Activated CD8-positive, alpha-beta T cell treated with anti-CD3 and anti-CD28 coated beads, Interleukin-2, amount 10 ng/mL, durations not matched to agents 7 days and 5 days (primary cell): ENCODE measurements at regions not wholly inside any gene's neighbourhood (a gene's known extent, or its start where the extent isn't known, plus 50 kb on each side); places are given as distances from the start of the nearest gene placed in this dataset.

Experiments
- ATAC-seq: fragments of 150-1000 bp; cut with Tn5 transposase; one replicate; pipeline ENCODE4 v1.10.0; 2021; ENCODE audit warnings: moderate library complexity
- CTCF ChIA-PET: fragments of 350-600 bp; sonication (Branson Sonifier 250); formaldehyde crosslinking; loops from one replicate; lab custom pipeline; 2021; ENCODE audit warnings: antibody characterized with exemption; lab: Charles Lee
- POLR2A ChIA-PET: fragments of 350-600 bp; sonication (Branson Sonifier 250); formaldehyde crosslinking; loops from one replicate; lab custom pipeline; 2021; ENCODE audit warnings: antibody characterized with exemption; lab: Charles Lee
- DNase-seq: peaks from one replicate; pipeline ENCODE4 v3.0.0-alpha.2; 2020
- H3K27ac Mint-ChIP-seq: one replicate; pipeline ENCODE4 v1.8.0; 2021; ENCODE audit warnings: mild to moderate bottlenecking, mixed read lengths
- H3K27me3 Mint-ChIP-seq: one replicate; pipeline ENCODE4 v1.8.0; 2021; ENCODE audit warnings: low read depth, mixed read lengths
- H3K36me3 Mint-ChIP-seq: one replicate; pipeline ENCODE4 v1.8.0; 2021; ENCODE audit warnings: low read depth, mixed read lengths
- H3K4me1 Mint-ChIP-seq: one replicate; pipeline ENCODE4 v1.8.0; 2021; ENCODE audit warnings: low read depth, mixed read lengths
- H3K4me3 Mint-ChIP-seq: one replicate; pipeline ENCODE4 v1.8.0; 2021; ENCODE audit warnings: mild to moderate bottlenecking, mixed read lengths
- H3K9me3 Mint-ChIP-seq: one replicate; pipeline ENCODE4 v1.8.0; 2022; ENCODE audit warnings: mixed read lengths; ENCODE audit not compliant: insufficient read depth

- Mint-ChIP-seq H3K9me3 (peaks cover 4% of the 10 kb centered on the region), H3K4me1 (no peaks in the 10 kb centered on the region), H3K27me3 (no peaks in the 10 kb centered on the region), H3K36me3 (no peaks in the 10 kb centered on the region), H3K27ac (no peak overlapping the region), H3K4me3 (no peak overlapping the region)
- DNase-seq = no peak
- ChIA-PET CTCF (no interaction called here), POLR2A (no interaction called here)
- ATAC-seq = no peak
These were observed 1204.9 kb upstream of the LRRTM3 start for GRCh38 chr10:65720901-65721300.

GRCh38 chr10:65723525-65723924 lies 1202.3 kb upstream of the LRRTM3 start:
- ATAC-seq (no peak), DNase-seq (no peak)
- no peaks in the 10 kb centered on the region for H3K27me3 Mint-ChIP-seq
- POLR2A ChIA-PET = no interaction called here
- no peak overlapping the region for H3K4me3 Mint-ChIP-seq
- H3K36me3 Mint-ChIP-seq = no peaks in the 10 kb centered on the region
- CTCF ChIA-PET = no interaction called here
- no peak overlapping the region for H3K27ac Mint-ChIP-seq
- H3K9me3 Mint-ChIP-seq = peaks cover 4% of the 10 kb centered on the region
- no peaks in the 10 kb centered on the region for H3K4me1 Mint-ChIP-seq

- H3K27ac Mint-ChIP-seq = no peak overlapping the region
- ChIA-PET CTCF (no interaction called here), POLR2A (no interaction called here)
- H3K4me1 Mint-ChIP-seq = no peaks in the 10 kb centered on the region
- ATAC-seq (no peak), DNase-seq (no peak)
- no peaks in the 10 kb centered on the region for H3K36me3 Mint-ChIP-seq
- H3K4me3 Mint-ChIP-seq = no peak overlapping the region
- no peaks in the 10 kb centered on the region for H3K27me3 Mint-ChIP-seq
- peaks cover 10% of the 10 kb centered on the region for H3K9me3 Mint-ChIP-seq
These were observed 1190.5 kb upstream of the LRRTM3 start for GRCh38 chr10:65735382-65735781.

- ATAC-seq (no peak), DNase-seq (no peak)
- CTCF ChIA-PET = no interaction called here
- Mint-ChIP-seq H3K9me3 (peaks cover 3% of the 10 kb centered on the region), H3K27me3 (no peaks in the 10 kb centered on the region), H3K4me1 (no peaks in the 10 kb centered on the region), H3K27ac (no peak overlapping the region), H3K4me3 (no peak overlapping the region), H3K36me3 (no peaks in the 10 kb centered on the region)
- POLR2A ChIA-PET = no interaction called here
These were observed 1182.9 kb upstream of the LRRTM3 start for GRCh38 chr10:65742906-65743305.

GRCh38 chr10:65751218-65751617 lies 1174.6 kb upstream of the LRRTM3 start:
- no peaks in the 10 kb centered on the region for H3K4me1 Mint-ChIP-seq
- POLR2A ChIA-PET = no interaction called here
- ATAC-seq (no peak), DNase-seq (no peak)
- H3K4me3 Mint-ChIP-seq = no peak overlapping the region
- no peaks in the 10 kb centered on the region for H3K9me3 Mint-ChIP-seq
- no peaks in the 10 kb centered on the region for H3K27me3 Mint-ChIP-seq
- CTCF ChIA-PET = no interaction called here
- H3K36me3 Mint-ChIP-seq = no peaks in the 10 kb centered on the region
- H3K27ac Mint-ChIP-seq = no peak overlapping the region

- no peaks in the 10 kb centered on the region for H3K36me3 Mint-ChIP-seq
- ChIA-PET POLR2A (no interaction called here), CTCF (no interaction called here)
- DNase-seq = no peak
- no peak overlapping the region for H3K4me3 Mint-ChIP-seq
- no peak overlapping the region for H3K27ac Mint-ChIP-seq
- no peaks in the 10 kb centered on the region for H3K9me3 Mint-ChIP-seq
- H3K27me3 Mint-ChIP-seq = no peaks in the 10 kb centered on the region
- no peak for ATAC-seq
- no peaks in the 10 kb centered on the region for H3K4me1 Mint-ChIP-seq
These were observed 1173.9 kb upstream of the LRRTM3 start for GRCh38 chr10:65751896-65752295.

GRCh38 chr10:65753532-65753931 lies 1172.3 kb upstream of the LRRTM3 start:
- no peaks in the 10 kb centered on the region for H3K27me3 Mint-ChIP-seq
- H3K4me1 Mint-ChIP-seq = no peaks in the 10 kb centered on the region
- no peak overlapping the region for H3K27ac Mint-ChIP-seq
- CTCF ChIA-PET = no interaction called here
- POLR2A ChIA-PET = no interaction called here
- no peaks in the 10 kb centered on the region for H3K36me3 Mint-ChIP-seq
- no peak for DNase-seq
- H3K4me3 Mint-ChIP-seq = no peak overlapping the region
- ATAC-seq = no peak
- no peaks in the 10 kb centered on the region for H3K9me3 Mint-ChIP-seq

- Mint-ChIP-seq H3K9me3 (peaks cover 2% of the 10 kb centered on the region), H3K4me1 (no peaks in the 10 kb centered on the region), H3K4me3 (no peak overlapping the region), H3K27ac (no peak overlapping the region), H3K36me3 (no peaks in the 10 kb centered on the region), H3K27me3 (no peaks in the 10 kb centered on the region)
- DNase-seq (no peak), ATAC-seq (no peak)
- POLR2A ChIA-PET = no interaction called here
- CTCF ChIA-PET = no interaction called here
These were observed 1171.7 kb upstream of the LRRTM3 start for GRCh38 chr10:65754112-65754511.

- H3K9me3 Mint-ChIP-seq = peaks cover 4% of the 10 kb centered on the region
- no peak for DNase-seq
- no peaks in the 10 kb centered on the region for H3K36me3 Mint-ChIP-seq
- H3K27me3 Mint-ChIP-seq = no peaks in the 10 kb centered on the region
- CTCF ChIA-PET = no interaction called here
- ATAC-seq = no peak
- H3K4me3 Mint-ChIP-seq = no peak overlapping the region
- no peaks in the 10 kb centered on the region for H3K4me1 Mint-ChIP-seq
- no peak overlapping the region for H3K27ac Mint-ChIP-seq
- POLR2A ChIA-PET = no interaction called here
These were observed 1163.5 kb upstream of the LRRTM3 start for GRCh38 chr10:65762311-65762710.

GRCh38 chr10:65765006-65765541 lies 1160.8 kb upstream of the LRRTM3 start:
- Mint-ChIP-seq H3K4me3 (no peak overlapping the region), H3K27ac (no peak overlapping the region), H3K4me1 (no peaks in the 10 kb centered on the region), H3K27me3 (no peaks in the 10 kb centered on the region), H3K36me3 (no peaks in the 10 kb centered on the region), H3K9me3 (no peaks in the 10 kb centered on the region)
- ATAC-seq (no peak), DNase-seq (no peak)
- ChIA-PET CTCF (no interaction called here), POLR2A (no interaction called here)

- POLR2A ChIA-PET = no interaction called here
- Mint-ChIP-seq H3K27ac (no peak overlapping the region), H3K36me3 (no peaks in the 10 kb centered on the region), H3K4me3 (no peak overlapping the region), H3K9me3 (peaks cover 5% of the 10 kb centered on the region), H3K27me3 (no peaks in the 10 kb centered on the region), H3K4me1 (no peaks in the 10 kb centered on the region)
- CTCF ChIA-PET = no interaction called here
- DNase-seq = no peak
- no peak for ATAC-seq
These were observed 1156.0 kb upstream of the LRRTM3 start for GRCh38 chr10:65769828-65770227.

GRCh38 chr10:65778753-65779152 lies 1147.1 kb upstream of the LRRTM3 start:
- H3K4me1 Mint-ChIP-seq = no peaks in the 10 kb centered on the region
- ChIA-PET POLR2A (no interaction called here), CTCF (no interaction called here)
- peaks cover 4% of the 10 kb centered on the region for H3K9me3 Mint-ChIP-seq
- no peak for DNase-seq
- no peaks in the 10 kb centered on the region for H3K27me3 Mint-ChIP-seq
- no peak overlapping the region for H3K27ac Mint-ChIP-seq
- no peak for ATAC-seq
- no peak overlapping the region for H3K4me3 Mint-ChIP-seq
- H3K36me3 Mint-ChIP-seq = no peaks in the 10 kb centered on the region

GRCh38 chr10:65779985-65780384 lies 1145.9 kb upstream of the LRRTM3 start:
- peaks cover 4% of the 10 kb centered on the region for H3K9me3 Mint-ChIP-seq
- H3K36me3 Mint-ChIP-seq = no peaks in the 10 kb centered on the region
- H3K27me3 Mint-ChIP-seq = no peaks in the 10 kb centered on the region
- no peak overlapping the region for H3K4me3 Mint-ChIP-seq
- ATAC-seq (no peak), DNase-seq (no peak)
- H3K4me1 Mint-ChIP-seq = no peaks in the 10 kb centered on the region
- ChIA-PET CTCF (no interaction called here), POLR2A (no interaction called here)
- no peak overlapping the region for H3K27ac Mint-ChIP-seq
